OCI-LY7 (cell line): ENCODE measurements at regions not wholly inside any gene's neighbourhood (a gene's known extent, or its start where the extent isn't known, plus 50 kb on each side); places are given as distances from the start of the nearest gene placed in this dataset.

Experiments used
- BruUV-seq: library from RNA; stranded (reverse); fragments of 400-500 nt; replicated peaks from 2 replicates; lab custom pipeline; 2021; lab: Mats Ljungman, UMichigan
- CTCF ChIA-PET: fragments of 300-600 bp; sonication (Branson Sonifier 250); formaldehyde crosslinking; loops from one replicate; lab custom pipeline; 2022; ENCODE audit warnings: antibody characterized with exemption; ENCODE audit not compliant: unreplicated experiment; lab: Charles Lee
- POLR2A ChIA-PET: fragments of 300-600 bp; sonication (Branson Sonifier 250); formaldehyde crosslinking; loops from one replicate; lab custom pipeline; 2022; ENCODE audit warnings: antibody characterized with exemption; lab: Charles Lee
- DNase-seq: peaks from one replicate; pipeline ENCODE4 v3.0.0-alpha.2; 2015; ENCODE audit warnings: low spot score
- H2AFZ ChIP-seq: fragments of 200-600 bp; sonication (generic), shearing (Covaris generic); 2 replicates; pipeline ENCODE4 v1.6.1; 2014; ENCODE audit warnings: mild to moderate bottlenecking, antibody characterized with exemption, low read length, moderate library complexity
- H3K27ac ChIP-seq: fragments of 200-600 bp; sonication (generic); 2 replicates; pipeline ENCODE4 v1.5.1; 2014; ENCODE audit warnings: mixed run types, low read depth, mild to moderate bottlenecking, moderate library complexity, low read length, inconsistent platforms; ENCODE audit not compliant: poor library complexity, severe bottlenecking
- H3K36me3 ChIP-seq: fragments of 200-600 bp; sonication (generic); 2 replicates; pipeline ENCODE4 v1.6.1; 2014; ENCODE audit warnings: mild to moderate bottlenecking, antibody characterized with exemption, low read length, moderate library complexity, mixed read lengths; ENCODE audit not compliant: insufficient read depth
- H3K4me1 ChIP-seq: fragments of 200-600 bp; sonication (generic); 2 replicates; pipeline ENCODE4 v1.5.1; 2014; ENCODE audit warnings: mild to moderate bottlenecking, low read length; ENCODE audit not compliant: insufficient read depth, poor library complexity, severe bottlenecking
- H3K4me2 ChIP-seq: fragments of 200-600 bp; sonication (generic); 2 replicates; pipeline ENCODE4 v1.6.1; 2014; ENCODE audit warnings: mild to moderate bottlenecking, low read length
- H3K4me3 ChIP-seq: fragments of 200-600 bp; sonication (generic); 2 replicates; pipeline ENCODE4 v1.5.1; 2014; ENCODE audit warnings: mild to moderate bottlenecking, low read depth, low read length; ENCODE audit not compliant: poor library complexity, severe bottlenecking
- H3K79me2 ChIP-seq: fragments of 200-600 bp; sonication (generic); 2 replicates; pipeline ENCODE4 v1.6.1; 2016; ENCODE audit warnings: low read depth, mild to moderate bottlenecking, low read length, moderate library complexity, mixed read lengths; ENCODE audit not compliant: insufficient read depth
- H3K9me2 ChIP-seq: fragments of 200-600 bp; sonication (generic); 2 replicates; pipeline ENCODE4 v1.6.1; 2016; ENCODE audit warnings: mild to moderate bottlenecking, low read length, mixed read lengths; ENCODE audit not compliant: insufficient read depth
- H3K9me3 ChIP-seq: fragments of 200-600 bp; sonication (generic); 2 replicates; pipeline ENCODE4 v1.6.1; 2014; ENCODE audit warnings: mild to moderate bottlenecking, mixed run types, low read length, mixed read lengths
- H4K20me1 ChIP-seq: fragments of 200-600 bp; sonication (generic); 2 replicates; pipeline ENCODE4 v1.6.1; 2014; ENCODE audit warnings: mild to moderate bottlenecking, antibody characterized with exemption, low read length, moderate library complexity, mixed read lengths; ENCODE audit not compliant: insufficient read depth
- CTCF ChIP-seq: fragments of 200-600 bp; sonication (generic); conservative IDR thresholded peaks from 2 replicates; pipeline ENCODE4 v1.5.1; 2014; ENCODE audit warnings: mild to moderate bottlenecking, antibody characterized with exemption, low read length, moderate library complexity, mixed read lengths
- EZH2phosphoT487 ChIP-seq: fragments of 200-600 bp; sonication (generic); IDR thresholded peaks from 2 replicates; pipeline ENCODE4 v1.6.1; 2018; ENCODE audit warnings: low read depth, borderline replicate concordance, mild to moderate bottlenecking, mixed run types, antibody characterized with exemption, low read length, moderate library complexity, mixed read lengths
- intact Hi-C: fragments of 100-400 bp; cut with micrococcal nuclease; formaldehyde crosslinking; loops from one replicate; pipeline ENCODE4 v1.10.0; 2022; ENCODE audit not compliant: unreplicated experiment

GRCh38 chr3:95923496-95924210 is 890.7 kb upstream of the EPHA6 start:
- H3K79me2 ChIP-seq: no peaks in the 10 kb centered on the region
- no peak overlapping the region for H3K27ac ChIP-seq
- no peak overlapping the region for H2AFZ ChIP-seq
- no peak for DNase-seq
- no peaks in the 10 kb centered on the region for H3K4me1 ChIP-seq
- no peaks in the 10 kb centered on the region for H4K20me1 ChIP-seq
- no peaks in the 10 kb centered on the region for H3K9me2 ChIP-seq
- H3K36me3 ChIP-seq: no peaks in the 10 kb centered on the region
- H3K4me2 ChIP-seq: no peak overlapping the region
- no peak for TF ChIP-seq EZH2phosphoT487
- no peak for TF ChIP-seq CTCF
- no TSS peak for BruUV-seq
- ChIA-PET CTCF (no interaction called here), POLR2A (no interaction called here)
- intact Hi-C loops: no loop called here
- H3K4me3 ChIP-seq: no peak overlapping the region
- H3K9me3 ChIP-seq: no peaks in the 10 kb centered on the region

GRCh38 chr3:95926904-95927501 is 887.4 kb upstream of the EPHA6 start:
- no peaks in the 10 kb centered on the region for H3K36me3 ChIP-seq
- no peak for TF ChIP-seq EZH2phosphoT487
- no peak for TF ChIP-seq CTCF
- POLR2A ChIA-PET: interaction anchor here (1.8 kb wide), 1 partner anchor 9 kb away, joined by 5 read pairs; no protein-coding TSS in a partner anchor
- no peaks in the 10 kb centered on the region for H4K20me1 ChIP-seq
- no peaks in the 10 kb centered on the region for H3K9me3 ChIP-seq
- no peak overlapping the region for H2AFZ ChIP-seq
- CTCF ChIA-PET: no interaction called here
- H3K4me1 ChIP-seq: no peaks in the 10 kb centered on the region
- intact Hi-C loops: no loop called here
- no peak overlapping the region for H3K4me3 ChIP-seq
- no peaks in the 10 kb centered on the region for H3K9me2 ChIP-seq
- no TSS peak for BruUV-seq
- no peak overlapping the region for H3K4me2 ChIP-seq
- no peak overlapping the region for H3K27ac ChIP-seq
- DNase-seq: no peak
- no peaks in the 10 kb centered on the region for H3K79me2 ChIP-seq

- DNase-seq: no peak
- H4K20me1 ChIP-seq: no peaks in the 10 kb centered on the region
- intact Hi-C loops: no loop called here
These were observed 880.2 kb upstream of the EPHA6 start for GRCh38 chr3:95934181-95934580.

More at GRCh38 chr3:95934181-95934580, 880.2 kb upstream of the EPHA6 start:
- no peaks in the 10 kb centered on the region for H3K4me1 ChIP-seq
- H3K4me2 ChIP-seq: no peak overlapping the region
- no peak for TF ChIP-seq EZH2phosphoT487
- TF ChIP-seq CTCF: no peak
- H3K9me3 ChIP-seq: no peaks in the 10 kb centered on the region
- no peak overlapping the region for H3K4me3 ChIP-seq
- no peaks in the 10 kb centered on the region for H3K79me2 ChIP-seq
- no peaks in the 10 kb centered on the region for H3K36me3 ChIP-seq
- no TSS peak for BruUV-seq
- ChIA-PET POLR2A (no interaction called here), CTCF (no interaction called here)
- no peak overlapping the region for H2AFZ ChIP-seq
- no peaks in the 10 kb centered on the region for H3K9me2 ChIP-seq
- H3K27ac ChIP-seq: no peak overlapping the region
